ENCODE measurements at regions not wholly inside any gene's neighbourhood (a gene's known extent, or its start where the extent isn't known, plus 50 kb on each side); places are given as distances from the start of the nearest gene placed in this dataset.

GRCh38 chr2:190820416-190820815 lies 60.2 kb upstream of the GLS start:
- Histone ChIP-seq H3K36me3 (no peaks in the 10 kb centered on the region), H3K4me3 (no peak overlapping the region), H3K27ac (no peak overlapping the region), H3K9me3 (peaks cover 0 to 13% (median 0%) of the 10 kb centered on the region in 12 donors), H3K27me3 (no peaks in the 10 kb centered on the region), H3K4me1 (peaks cover 0 to 9% (median 0%) of the 10 kb centered on the region in 12 donors)
- DNase-seq (no peak), ATAC-seq (no peak)
- intact Hi-C loops (cut with DNase I), result no loop called here
- no peak for TF ChIP-seq CTCF (IDR thresholded peaks at IDR 0.05)
- TF ChIP-seq POLR2A (IDR thresholded peaks at IDR 0.05), result no peak
- WGBS, 4 donors, result 63 to 91% (median 83%) methylated on average over 1 of the region's 1 CpG

GRCh38 chr2:190822043-190822442 lies 58.6 kb upstream of the GLS start:
- ATAC-seq (no peak), DNase-seq (no peak)
- intact Hi-C loops (cut with DNase I), result no loop called here
- TF ChIP-seq CTCF (IDR thresholded peaks at IDR 0.05) (no peak), POLR2A (IDR thresholded peaks at IDR 0.05) (no peak)
- peaks cover 0 to 9% (median 0%) of the 10 kb centered on the region in 12 donors for H3K4me1 ChIP-seq
- WGBS, 4 donors, result 77 to 93% (median 84%) methylated on average over 1 of the region's 1 CpG
- peaks cover 0 to 12% (median 0%) of the 10 kb centered on the region in 12 donors for H3K9me3 ChIP-seq
- H3K36me3 ChIP-seq, result no peaks in the 10 kb centered on the region
- no peak overlapping the region for H3K4me3 ChIP-seq
- H3K27ac ChIP-seq, result no peak overlapping the region
- H3K27me3 ChIP-seq, result no peaks in the 10 kb centered on the region

GRCh38 chr2:190827720-190828119 lies 52.9 kb upstream of the GLS start:
- 90 to 92% (median 91%) methylated on average over 3 of the region's 3 CpGs for WGBS, 4 donors

GRCh38 chr2:190829642-190830041 lies 51.0 kb upstream of the GLS start:
- Histone ChIP-seq H3K9me3 (peaks cover 0 to 1% (median 0%) of the 10 kb centered on the region in 12 donors), H3K27ac (no peak overlapping the region), H3K4me1 (peaks cover 0 to 4% (median 0%) of the 10 kb centered on the region in 12 donors), H3K4me3 (no peak overlapping the region), H3K36me3 (no peaks in the 10 kb centered on the region), H3K27me3 (no peaks in the 10 kb centered on the region)
- WGBS, 4 donors, result 89 to 98% (median 95%) methylated on average over 1 of the region's 1 CpG
- TF ChIP-seq CTCF (IDR thresholded peaks at IDR 0.05) (no peak), POLR2A (IDR thresholded peaks at IDR 0.05) (no peak)
- ATAC-seq (no peak), DNase-seq (no peak)
- intact Hi-C loops (cut with DNase I), result no loop called here

More at GRCh38 chr2:190827720-190828119, 52.9 kb upstream of the GLS start:
- no peaks in the 10 kb centered on the region for H3K36me3 ChIP-seq
- no peak for DNase-seq
- H3K4me1 ChIP-seq, result no peaks in the 10 kb centered on the region
- H3K27ac ChIP-seq, result no peak overlapping the region
- H3K27me3 ChIP-seq, result no peaks in the 10 kb centered on the region
- intact Hi-C loops (cut with DNase I), result no loop called here
- no peak overlapping the region for H3K4me3 ChIP-seq
- ATAC-seq, result no peak
- TF ChIP-seq CTCF (IDR thresholded peaks at IDR 0.05) (no peak), POLR2A (IDR thresholded peaks at IDR 0.05) (no peak)
- H3K9me3 ChIP-seq, result peaks cover 0 to 10% (median 0%) of the 10 kb centered on the region in 12 donors
